NB4 (cell line): ENCODE measurements at regions not wholly inside any gene's neighbourhood (a gene's known extent, or its start where the extent isn't known, plus 50 kb on each side); places are given as distances from the start of the nearest gene placed in this dataset.

Experiments used
- CTCF ChIP-seq: IDR thresholded peaks from one replicate; pipeline ENCODE4 v1.5.1; 2012; ENCODE audit warnings: low read depth, low read length
- MAX ChIP-seq: IDR thresholded peaks from 2 replicates; pipeline ENCODE4 v1.6.1; 2011; ENCODE audit warnings: low read depth, low read length
- MYC ChIP-seq: IDR thresholded peaks from 2 replicates; pipeline ENCODE4 v1.6.1; 2011; ENCODE audit warnings: low read depth, low read length
- POLR2A ChIP-seq: IDR thresholded peaks from 2 replicates; pipeline ENCODE4 v1.6.1; 2011; ENCODE audit warnings: mild to moderate bottlenecking; ENCODE audit not compliant: insufficient read length; ENCODE audit errors: extremely low read depth

GRCh38 chr1:69213644-69214043, 354.1 kb upstream of the LRRC7 start:
- TF ChIP-seq MYC (no peak), CTCF (no peak), POLR2A (no peak), MAX (no peak)
